GM12874 (cell line): ENCODE measurements at regions not wholly inside any gene's neighbourhood (a gene's known extent, or its start where the extent isn't known, plus 50 kb on each side); places are given as distances from the start of the nearest gene placed in this dataset.

Experiments used
- CTCF ChIP-seq: IDR thresholded peaks from 2 replicates; pipeline ENCODE4 v1.5.1; 2011; ENCODE audit warnings: low read depth, mild to moderate bottlenecking, control low read depth, low read length, moderate library complexity; ENCODE audit not compliant: insufficient read depth

- TF ChIP-seq CTCF = no peak
These were observed 274.8 kb downstream of the TFAP2C start for GRCh38 chr20:56903858-56904257.

- no peak for TF ChIP-seq CTCF
These were observed 281.0 kb downstream of the TFAP2C start for GRCh38 chr20:56909918-56910714.

- no peak for TF ChIP-seq CTCF
These were observed 282.8 kb downstream of the TFAP2C start for GRCh38 chr20:56911946-56912345.

GRCh38 chr20:56914532-56914931, 285.4 kb downstream of the TFAP2C start:
- TF ChIP-seq CTCF = no peak

GRCh38 chr20:56916345-56916622, 287.2 kb downstream of the TFAP2C start:
- TF ChIP-seq CTCF = no peak

GRCh38 chr20:56922497-56922896, 293.4 kb downstream of the TFAP2C start:
- no peak for TF ChIP-seq CTCF

- TF ChIP-seq CTCF = no peak
These were observed 295.4 kb downstream of the TFAP2C start for GRCh38 chr20:56924292-56925081.
